GM13976 (cell line): ENCODE measurements at regions not wholly inside any gene's neighbourhood (a gene's known extent, or its start where the extent isn't known, plus 50 kb on each side); places are given as distances from the start of the nearest gene placed in this dataset.
"Not testable (repeated sequence)": the region's sequence is repeated elsewhere in the genome, so short reads cannot be mapped to it uniquely, and the experiment has no call there.

Experiments used
- DNase-seq: peaks from one replicate; pipeline ENCODE4 v3.0.0; 2012; ENCODE audit warnings: low spot score
- in situ Hi-C: fragments of 300-500 bp; cut with MboI; formaldehyde crosslinking; loops from one replicate; pipeline ENCODE4 v1.12.0; 2022; ENCODE audit warnings: low sequenced_read_pairs, mixed read lengths, inconsistent platforms; ENCODE audit not compliant: unreplicated experiment
- TF ChIP-seq, protein P1 (sequence below): IDR thresholded peaks from 2 replicates; pipeline ENCODE4 v1.5.1; 2012; ENCODE audit warnings: borderline replicate concordance, mild to moderate bottlenecking; ENCODE audit not compliant: insufficient read depth; ENCODE audit errors: extremely low read depth, missing control alignments, control extremely low read depth

GRCh38 chr9:30932226-30932625 lies 1452.2 kb upstream of the ACO1 start:
- in situ Hi-C loops: no loop called here
- no peak for DNase-seq
- TF ChIP-seq, protein P1, sequence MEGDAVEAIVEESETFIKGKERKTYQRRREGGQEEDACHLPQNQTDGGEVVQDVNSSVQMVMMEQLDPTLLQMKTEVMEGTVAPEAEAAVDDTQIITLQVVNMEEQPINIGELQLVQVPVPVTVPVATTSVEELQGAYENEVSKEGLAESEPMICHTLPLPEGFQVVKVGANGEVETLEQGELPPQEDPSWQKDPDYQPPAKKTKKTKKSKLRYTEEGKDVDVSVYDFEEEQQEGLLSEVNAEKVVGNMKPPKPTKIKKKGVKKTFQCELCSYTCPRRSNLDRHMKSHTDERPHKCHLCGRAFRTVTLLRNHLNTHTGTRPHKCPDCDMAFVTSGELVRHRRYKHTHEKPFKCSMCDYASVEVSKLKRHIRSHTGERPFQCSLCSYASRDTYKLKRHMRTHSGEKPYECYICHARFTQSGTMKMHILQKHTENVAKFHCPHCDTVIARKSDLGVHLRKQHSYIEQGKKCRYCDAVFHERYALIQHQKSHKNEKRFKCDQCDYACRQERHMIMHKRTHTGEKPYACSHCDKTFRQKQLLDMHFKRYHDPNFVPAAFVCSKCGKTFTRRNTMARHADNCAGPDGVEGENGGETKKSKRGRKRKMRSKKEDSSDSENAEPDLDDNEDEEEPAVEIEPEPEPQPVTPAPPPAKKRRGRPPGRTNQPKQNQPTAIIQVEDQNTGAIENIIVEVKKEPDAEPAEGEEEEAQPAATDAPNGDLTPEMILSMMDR: no peak

DNA sequence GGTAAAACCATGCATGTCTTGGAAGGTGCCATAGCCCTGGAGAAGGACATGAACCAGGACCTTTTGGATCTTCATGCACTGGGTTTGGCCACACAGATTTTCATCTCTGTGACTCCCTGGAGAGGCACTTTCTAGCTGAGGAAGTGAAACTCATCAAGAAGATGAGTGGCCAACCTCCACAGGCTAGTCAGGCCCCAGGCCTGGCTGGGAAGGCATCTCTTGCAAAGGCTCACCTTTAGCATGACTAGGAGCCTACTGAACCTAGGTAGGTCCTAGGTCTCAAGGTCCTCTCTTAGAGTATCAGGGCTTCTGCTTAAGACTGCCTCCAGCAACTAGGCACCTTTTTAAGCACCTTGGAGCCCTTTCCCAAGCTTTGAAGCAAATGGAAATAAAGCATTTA lies 1448.7 kb upstream of the ACO1 start:
- no peak for DNase-seq
- TF ChIP-seq, protein P1: no peak
- in situ Hi-C loops: no loop called here

- in situ Hi-C loops: no loop called here
These were observed 1447.3 kb upstream of the ACO1 start for GRCh38 chr9:30937106-30937505.

GRCh38 chr9:30942852-30943251 lies 1441.6 kb upstream of the ACO1 start:
- in situ Hi-C loops, DNase-seq: not testable (repeated sequence)

More at GRCh38 chr9:30937106-30937505, 1447.3 kb upstream of the ACO1 start:
- no peak for DNase-seq
- TF ChIP-seq, protein P1: no peak

DNA sequence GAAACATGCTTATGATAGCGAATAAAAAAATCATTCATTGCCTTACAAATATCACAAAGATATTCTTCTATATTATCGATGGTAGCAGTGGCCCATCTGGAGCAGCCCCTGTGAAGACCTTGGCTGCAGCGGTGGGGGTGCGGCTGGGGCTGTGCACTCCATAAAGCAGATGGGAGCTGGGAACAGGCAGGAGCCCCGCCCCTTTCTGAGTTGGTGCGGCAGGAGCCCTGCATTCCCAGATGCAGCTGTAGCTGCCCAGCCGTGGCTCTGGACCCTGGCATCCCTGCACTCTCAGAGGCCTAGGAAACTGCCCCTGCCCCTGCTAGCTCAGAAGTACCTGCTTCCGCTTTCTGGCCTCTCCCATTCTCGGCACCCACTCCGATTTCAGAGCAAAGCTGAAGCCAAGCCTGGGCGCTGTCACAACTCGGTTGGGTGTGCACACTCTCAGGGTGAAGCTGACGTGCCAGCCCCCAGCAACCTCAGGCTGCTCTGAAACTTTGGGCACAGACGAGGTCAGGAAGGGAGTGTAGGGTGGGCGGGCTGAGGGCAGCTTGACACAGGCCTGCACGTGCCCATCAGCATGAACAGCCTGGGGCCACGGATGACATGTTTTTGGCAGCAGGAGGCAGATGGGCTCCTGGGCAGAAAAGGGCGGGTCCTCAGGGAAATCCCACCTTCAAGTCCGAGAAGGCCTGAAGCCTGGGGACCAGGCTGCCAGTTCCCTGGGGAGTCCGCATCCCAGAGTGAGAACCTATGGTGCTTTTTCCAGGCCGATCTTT lies 1440.8 kb upstream of the ACO1 start:
- TF ChIP-seq, protein P1: no peak
- DNase-seq: peak; percentile 2
- in situ Hi-C loops: no loop called here

DNA sequence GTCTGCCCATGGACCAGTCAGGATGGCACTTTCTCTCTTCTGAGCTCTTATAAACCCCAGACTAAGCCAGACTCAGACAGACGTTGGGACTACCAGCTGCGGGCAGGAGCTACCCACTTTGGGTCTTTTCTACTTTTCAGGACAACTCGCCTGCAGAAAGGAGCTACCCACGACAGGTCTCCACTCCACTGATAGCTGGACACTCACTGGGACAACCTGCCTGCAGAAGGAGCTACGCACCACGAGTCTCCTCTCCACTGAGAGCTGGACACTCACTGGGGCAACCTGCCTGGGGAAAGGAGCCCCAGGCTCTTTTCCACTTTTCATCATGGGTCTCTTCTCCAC lies 1440.2 kb upstream of the ACO1 start:
- no peak for DNase-seq
- in situ Hi-C loops: no loop called here
- TF ChIP-seq, protein P1: no peak

- in situ Hi-C loops: no loop called here
- TF ChIP-seq, protein P1: no peak
- no peak for DNase-seq
These were observed 1439.6 kb upstream of the ACO1 start for GRCh38 chr9:30944741-30945280.
